Lung (tissue), 11 donors: ENCODE measurements at regions not wholly inside any gene's neighbourhood (a gene's known extent, or its start where the extent isn't known, plus 50 kb on each side); places are given as distances from the start of the nearest gene placed in this dataset.
A peak's percentile ranks its signal among the peaks of the same experiment; 100 is the strongest.

ENCODE experiments used
- ATAC-seq: fragments of 200-7000 bp; cut with Tn5 transposase; one replicate; pipeline ENCODE4 v1.9.1; 2020; ENCODE audit warnings: moderate number of reproducible peaks; ENCODE audit not compliant: insufficient read depth, low FRiP score
- DNase-seq, 3 donors: peaks; one replicate each; pipeline ENCODE4 v3.0.0-alpha.2; 2013 to 2017
- H3K27ac ChIP-seq, 2 donors: one replicate each; pipeline ENCODE4 v1.5.1; 2013; ENCODE audit warnings: mild to moderate bottlenecking in 2 of 2, moderate library complexity in 2 of 2, control low read depth in 1 of 2, inconsistent platforms in 1 of 2, low read depth in 1 of 2, low read length in 1 of 2
- H3K27me3 ChIP-seq, 3 donors: one replicate each; pipeline ENCODE4 v1.5.1; 2013; ENCODE audit warnings: low read length in 2 of 3; ENCODE audit not compliant: control insufficient read depth in 3 of 3, insufficient read depth in 3 of 3
- H3K36me3 ChIP-seq, 4 donors: one replicate each; pipeline ENCODE4 v1.5.1; 2013; ENCODE audit warnings: low read length in 4 of 4, mild to moderate bottlenecking in 1 of 4, moderate library complexity in 1 of 4; ENCODE audit not compliant: control insufficient read depth in 4 of 4, insufficient read depth in 4 of 4
- H3K4me1 ChIP-seq, 5 donors: one replicate each; pipeline ENCODE4 v1.5.1; 2013; ENCODE audit warnings: low read length in 5 of 5, mild to moderate bottlenecking in 2 of 5, moderate library complexity in 1 of 5; ENCODE audit not compliant: control insufficient read depth in 5 of 5, insufficient read depth in 5 of 5
- H3K4me3 ChIP-seq: one replicate; pipeline ENCODE4 v1.5.1; 2013; ENCODE audit warnings: mild to moderate bottlenecking, control low read depth, moderate library complexity
- H3K9ac ChIP-seq, 2 donors: one replicate each; pipeline ENCODE4 v1.5.1; 2013; ENCODE audit warnings: low read length in 2 of 2, control low read depth in 1 of 2; ENCODE audit not compliant: insufficient read depth in 1 of 2
- H3K9me3 ChIP-seq, 4 donors: one replicate each; pipeline ENCODE4 v1.5.1; 2013; ENCODE audit warnings: low read length in 3 of 4, mild to moderate bottlenecking in 1 of 4, moderate library complexity in 1 of 4; ENCODE audit not compliant: control insufficient read depth in 4 of 4, insufficient read depth in 3 of 4
- CTCF ChIP-seq: IDR thresholded peaks from 2 replicates; pipeline ENCODE4 v1.5.1; 2012; ENCODE audit warnings: mild to moderate bottlenecking; ENCODE audit errors: control extremely low read depth, extremely low read depth
- WGBS, 2 donors: extraction: QIAGEN DNeasy Blood & Tissue Kit; methylation state at CpG; one replicate each; pipeline ENCODE4 v1.1.7; 2013; 5-methylcytosine and 5-hydroxymethylcytosine counted together
- donor health status: control.
- donor health status: control.
- donor health status: Bipolar disorder and iron deficiency.
- donor health status: healthy.
- donor health status: DM: yes; HTN: yes; CAD: no.

DNA sequence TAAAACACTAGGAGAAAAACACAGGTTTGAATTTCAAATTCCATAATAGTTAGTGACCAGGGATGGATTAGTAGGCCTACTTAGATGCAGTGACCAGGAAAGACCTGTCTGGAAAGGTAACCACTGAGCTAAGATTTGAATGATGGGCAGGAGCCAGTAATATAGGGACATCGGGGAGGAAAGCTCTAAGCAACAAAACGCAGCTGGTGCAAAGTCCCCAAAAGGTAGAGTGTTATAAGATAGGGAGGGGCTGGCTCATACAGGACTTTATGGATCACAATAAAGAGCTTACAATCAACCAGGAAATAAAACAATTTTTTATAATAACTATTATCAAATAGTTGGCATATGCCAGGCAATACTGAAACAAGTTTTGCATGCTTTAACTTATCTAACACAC, 849.4 kb downstream of the LRRTM4 start:
- H3K36me3 ChIP-seq: no peaks in the 10 kb centered on the region
- no peak overlapping the region for H3K9ac ChIP-seq
- no peak overlapping the region for H3K4me3 ChIP-seq
- no peak for TF ChIP-seq CTCF
- no peak overlapping the region for H3K27ac ChIP-seq
- 88 to 93% methylated on average over 2 of the region's 2 CpGs for WGBS, 2 donors
- no peaks in the 10 kb centered on the region for H3K9me3 ChIP-seq
- no peaks in the 10 kb centered on the region for H3K27me3 ChIP-seq
- no peak for DNase-seq
- no peak for ATAC-seq
- H3K4me1 ChIP-seq: peaks cover 0 to 38% (median 0%) of the 10 kb centered on the region in 5 donors

DNA sequence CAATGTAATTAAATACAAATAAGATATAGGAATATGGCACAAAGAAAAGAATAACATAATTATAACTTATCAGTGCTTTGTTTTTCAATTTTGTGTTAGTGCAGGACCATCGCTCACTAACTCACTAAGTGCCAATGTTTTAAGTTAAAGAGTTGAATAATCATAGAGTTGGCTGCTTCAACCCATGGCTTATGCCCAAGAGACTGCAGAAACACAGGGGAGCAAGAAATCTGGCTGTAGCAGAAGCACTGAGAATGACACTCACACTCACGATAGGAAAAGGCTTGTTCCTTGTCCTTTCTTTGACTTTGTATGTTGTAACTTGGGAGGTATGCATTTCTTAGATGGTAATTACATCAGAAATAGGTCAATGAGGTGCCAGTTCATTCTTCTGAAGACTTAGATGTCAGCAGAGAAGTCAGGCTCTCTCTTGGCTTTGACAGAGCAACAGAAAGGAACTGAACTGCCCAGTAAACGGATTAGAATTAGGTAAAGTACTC, 852.2 kb downstream of the LRRTM4 start:
- Histone ChIP-seq H3K27me3 (no peaks in the 10 kb centered on the region), H3K9me3 (no peaks in the 10 kb centered on the region), H3K4me3 (no peak overlapping the region), H3K36me3 (no peaks in the 10 kb centered on the region), H3K27ac (no peak overlapping the region), H3K4me1 (peaks cover 0 to 44% (median 2%) of the 10 kb centered on the region in 5 donors), H3K9ac (peak overlapping the region in 1 of 2 donors; percentile 11)
- DNase-seq (peak; percentile 15 to 72 (median 63)), ATAC-seq (no peak)
- no peak for TF ChIP-seq CTCF
- WGBS, 2 donors: 49 to 66% methylated on average over 3 of the region's 3 CpGs

DNA sequence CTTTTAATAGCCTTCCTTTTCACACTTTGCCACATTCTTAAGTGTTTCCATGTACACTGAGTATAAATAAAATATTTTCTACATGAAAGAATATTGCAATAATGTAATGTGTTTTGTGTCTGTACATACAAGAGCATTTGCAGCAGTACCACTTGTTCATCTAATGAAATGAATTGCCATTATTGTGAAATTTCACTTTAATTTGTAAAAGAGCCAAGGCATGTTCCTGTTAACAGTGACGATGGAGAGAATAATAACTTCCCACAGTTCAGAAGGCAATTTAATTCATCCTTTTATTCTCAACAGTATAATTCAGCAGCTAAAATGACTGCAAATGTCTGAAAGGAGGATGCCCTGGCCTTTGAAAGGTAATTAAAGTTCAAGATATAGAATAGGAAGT, 853.9 kb downstream of the LRRTM4 start:
- ATAC-seq: no peak
- WGBS, 2 donors: 50 to 76% methylated on average over 1 of the region's 1 CpG

More for the DNA sequence above, 853.9 kb downstream of the LRRTM4 start:
- no peak for DNase-seq
- H3K36me3 ChIP-seq: no peaks in the 10 kb centered on the region
- no peak overlapping the region for H3K27ac ChIP-seq
- no peaks in the 10 kb centered on the region for H3K9me3 ChIP-seq
- no peaks in the 10 kb centered on the region for H3K27me3 ChIP-seq
- peaks cover 0 to 44% (median 2%) of the 10 kb centered on the region in 5 donors for H3K4me1 ChIP-seq
- no peak overlapping the region for H3K4me3 ChIP-seq
- TF ChIP-seq CTCF: no peak
- no peak overlapping the region for H3K9ac ChIP-seq
